CD4-positive, alpha-beta T cell treated with Interferon alpha-2 for 1 hour (primary cell): ENCODE measurements at regions not wholly inside any gene's neighbourhood (a gene's known extent, or its start where the extent isn't known, plus 50 kb on each side); places are given as distances from the start of the nearest gene placed in this dataset.

Experiments used
- DNase-seq, 2 donors: peaks; one replicate each; pipeline ENCODE4 v3.0.0-alpha.2; 2020 to 2022

DNA sequence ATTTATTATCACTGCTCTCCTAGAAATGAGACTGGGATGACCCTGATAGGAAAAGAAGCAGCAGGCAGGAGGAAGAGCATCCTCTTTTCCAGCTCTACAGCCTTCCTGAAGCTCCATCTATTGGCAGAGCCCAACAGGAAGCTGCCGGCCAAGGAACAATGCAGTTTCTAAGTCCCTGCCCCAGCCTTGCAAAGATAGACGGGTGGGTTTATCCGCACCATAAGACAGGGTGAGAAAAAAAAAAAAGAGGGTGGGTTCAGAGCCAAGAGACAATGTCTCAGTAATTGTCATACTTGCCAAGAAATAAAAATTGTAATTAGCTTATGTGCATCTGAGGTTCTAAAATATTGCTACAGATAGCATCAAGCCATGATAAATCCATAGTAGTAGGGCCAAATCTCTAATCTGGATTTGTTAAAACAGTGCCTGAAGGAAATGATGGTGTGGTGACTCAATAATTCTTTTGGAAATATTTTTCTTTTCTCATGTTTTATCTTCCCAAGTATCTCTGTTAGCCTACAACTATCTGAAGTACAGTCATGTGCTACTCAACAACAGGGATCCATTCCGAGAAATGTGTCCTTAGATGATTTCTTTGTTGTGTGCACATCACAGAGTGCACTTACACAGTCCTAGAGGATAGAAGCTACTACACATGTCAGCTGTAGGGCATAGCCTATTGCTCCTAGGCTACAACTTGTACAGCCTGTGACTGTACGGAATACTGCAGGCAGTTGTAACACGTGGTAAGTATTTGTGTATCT is 242.9 kb upstream of the CXCL12 start:
- no peak for DNase-seq

DNA sequence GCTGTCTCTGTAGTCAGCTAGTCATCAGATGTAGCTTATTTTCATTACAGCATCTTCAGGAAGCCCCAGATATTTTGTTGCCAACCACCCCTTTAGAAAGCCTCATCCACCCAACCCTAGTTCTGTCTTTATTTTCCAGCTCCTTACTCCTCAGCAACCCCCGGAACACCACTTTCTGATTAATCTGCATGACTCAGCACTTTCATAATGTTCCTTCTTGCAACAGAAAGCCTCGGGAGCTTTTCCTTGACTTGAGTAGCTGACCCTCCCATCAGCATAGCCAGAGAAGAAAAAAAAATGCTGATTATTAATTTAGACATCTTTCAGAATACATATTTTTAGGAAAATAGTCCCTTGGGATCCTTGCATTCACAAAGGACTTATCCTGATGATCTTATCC is 244.0 kb upstream of the CXCL12 start:
- no peak for DNase-seq

- DNase-seq: no peak
These were observed 250.3 kb upstream of the CXCL12 start for GRCh38 chr10:44635176-44635575.

GRCh38 chr10:44636625-44637024 is 251.7 kb upstream of the CXCL12 start:
- no peak for DNase-seq

DNA sequence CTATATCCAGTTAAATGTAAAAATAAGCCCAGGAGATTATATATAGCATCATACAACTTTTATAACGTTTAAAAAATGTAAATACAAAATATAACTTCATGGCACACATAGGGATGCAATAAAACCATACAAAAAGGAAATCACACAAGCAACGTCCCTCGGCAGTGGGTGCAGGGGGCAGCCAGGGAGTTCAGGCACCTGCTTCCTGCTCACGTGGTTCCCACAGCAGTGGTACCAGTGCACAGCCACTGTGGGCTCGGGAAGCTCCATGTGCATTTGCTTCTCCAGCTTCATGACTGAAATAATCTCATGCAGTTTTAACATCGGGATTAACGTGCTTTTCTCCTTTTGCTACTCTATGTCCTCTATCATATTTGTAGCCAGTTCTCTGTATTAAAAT is 255.5 kb upstream of the CXCL12 start:
- DNase-seq: no peak

DNA sequence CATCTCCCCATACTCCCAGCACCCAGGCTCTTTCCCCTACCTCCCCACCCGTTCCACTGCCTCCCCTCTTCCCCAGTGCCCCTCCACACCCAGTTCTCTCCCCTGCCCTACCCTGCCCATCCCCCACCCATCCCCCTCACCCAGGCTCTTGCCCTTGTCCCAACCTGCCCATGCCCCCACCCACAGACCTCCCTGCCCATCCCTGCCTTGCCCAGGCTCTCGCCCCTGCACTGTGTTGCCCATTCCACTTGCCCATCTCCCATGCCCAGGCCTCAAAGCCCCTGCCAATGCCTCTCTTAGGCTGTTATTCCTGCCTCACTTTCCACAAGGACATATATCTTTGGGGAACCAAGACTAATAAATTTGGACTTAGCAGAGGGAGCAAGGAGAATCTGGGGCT is 262.6 kb upstream of the CXCL12 start:
- DNase-seq: no peak

- DNase-seq: no peak
These were observed 263.1 kb upstream of the CXCL12 start for GRCh38 chr10:44647877-44648542.

- no peak for DNase-seq
These were observed 260.2 kb upstream of the TMEM72 start for GRCh38 chr10:44650691-44651661.

GRCh38 chr10:44651834-44652233 is 259.3 kb upstream of the TMEM72 start:
- DNase-seq: no peak

DNA sequence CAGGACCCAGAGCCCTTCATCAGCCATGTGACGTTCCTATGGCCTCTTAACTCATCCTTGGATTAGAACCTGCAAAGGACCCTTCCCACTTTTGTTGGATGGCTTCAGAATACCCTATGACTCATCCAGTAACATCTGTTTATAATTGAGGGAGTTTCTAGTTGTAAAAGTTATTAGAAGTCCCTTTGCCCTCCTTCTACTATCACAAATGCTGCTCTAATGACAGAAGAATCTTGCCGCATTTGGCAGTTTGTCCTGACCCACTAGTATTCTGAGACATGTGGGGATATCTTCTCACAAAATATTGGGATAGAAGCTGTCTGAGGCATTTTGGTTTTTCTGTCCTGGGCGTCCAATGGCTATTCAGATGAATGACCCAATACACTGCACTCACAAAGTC is 251.8 kb upstream of the TMEM72 start:
- DNase-seq: no peak

GRCh38 chr10:44660271-44660670 is 250.9 kb upstream of the TMEM72 start:
- no peak for DNase-seq

DNA sequence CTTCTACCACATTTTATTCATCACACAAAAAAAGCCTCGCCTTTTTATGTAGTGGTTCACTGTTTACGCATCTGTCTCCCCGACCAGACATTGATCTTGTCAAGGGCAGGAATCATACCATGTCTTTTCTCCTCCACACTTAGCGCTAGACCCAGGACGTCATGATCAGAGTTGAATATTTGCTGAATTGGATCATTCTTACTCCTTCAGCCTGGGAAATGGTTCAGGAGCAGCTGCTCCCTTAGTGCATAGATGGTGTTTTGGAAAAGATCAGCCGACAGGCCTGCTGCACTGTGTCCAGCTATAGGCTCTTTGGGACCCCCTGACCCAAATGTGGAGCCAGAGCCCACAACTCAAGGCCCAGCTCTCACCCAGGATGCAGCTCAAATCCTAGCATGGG is 249.1 kb upstream of the TMEM72 start:
- DNase-seq: no peak

DNA sequence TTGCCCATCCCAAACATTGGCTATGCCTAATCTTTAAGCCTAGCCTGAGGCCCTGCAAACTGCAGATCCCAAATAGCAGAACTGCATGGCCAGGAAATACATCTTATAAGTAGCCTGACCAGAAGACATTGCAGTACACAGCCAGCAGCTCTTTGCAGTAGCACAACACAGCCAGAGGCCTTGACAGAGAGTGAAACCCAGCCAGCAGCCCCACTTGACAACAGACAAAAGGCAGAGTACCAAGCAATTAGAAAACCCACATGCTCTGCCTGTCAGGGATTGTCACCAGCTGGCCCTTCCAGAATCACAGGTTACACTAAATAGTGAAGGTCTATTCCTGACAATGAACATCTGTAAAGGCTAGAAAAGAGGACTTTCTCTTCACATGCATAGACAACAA is 242.8 kb upstream of the TMEM72 start:
- no peak for DNase-seq

GRCh38 chr10:44671319-44671718 is 239.8 kb upstream of the TMEM72 start:
- DNase-seq: no peak

DNA sequence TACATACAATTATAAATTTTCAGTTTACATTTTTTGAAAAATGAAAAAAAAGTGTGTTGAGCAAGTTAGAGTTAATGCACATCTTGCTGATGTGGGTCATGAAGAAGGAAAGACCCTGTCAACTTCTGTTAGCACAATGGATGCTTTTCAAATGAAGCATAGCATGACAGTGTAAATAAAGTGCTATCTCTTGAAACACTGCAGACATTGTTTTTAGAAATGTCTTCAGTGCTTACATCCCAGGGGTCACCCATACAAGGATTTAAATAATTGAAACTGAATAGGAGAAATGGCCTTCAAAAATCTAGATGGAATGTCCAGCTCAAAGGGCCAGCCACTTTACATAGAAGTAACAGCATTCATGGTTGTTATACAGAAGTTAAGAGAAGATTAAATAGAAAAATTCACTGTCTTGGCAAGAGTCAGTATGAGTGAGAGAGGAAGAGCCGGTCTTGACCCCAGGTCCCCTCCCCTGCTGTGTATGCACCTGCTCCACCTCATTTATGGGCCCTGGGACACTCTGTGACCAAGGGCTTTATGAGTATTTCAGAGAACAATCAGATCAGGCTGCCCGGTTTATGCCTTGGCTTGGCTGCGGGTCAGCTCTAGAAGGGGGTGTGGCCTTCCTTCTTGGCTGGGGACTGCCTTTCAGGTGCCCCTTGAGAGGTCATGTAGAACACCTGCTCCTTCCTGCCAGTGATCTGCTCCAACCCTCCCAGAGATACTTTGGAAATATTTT is 237.7 kb upstream of the TMEM72 start:
- DNase-seq: no peak

DNA sequence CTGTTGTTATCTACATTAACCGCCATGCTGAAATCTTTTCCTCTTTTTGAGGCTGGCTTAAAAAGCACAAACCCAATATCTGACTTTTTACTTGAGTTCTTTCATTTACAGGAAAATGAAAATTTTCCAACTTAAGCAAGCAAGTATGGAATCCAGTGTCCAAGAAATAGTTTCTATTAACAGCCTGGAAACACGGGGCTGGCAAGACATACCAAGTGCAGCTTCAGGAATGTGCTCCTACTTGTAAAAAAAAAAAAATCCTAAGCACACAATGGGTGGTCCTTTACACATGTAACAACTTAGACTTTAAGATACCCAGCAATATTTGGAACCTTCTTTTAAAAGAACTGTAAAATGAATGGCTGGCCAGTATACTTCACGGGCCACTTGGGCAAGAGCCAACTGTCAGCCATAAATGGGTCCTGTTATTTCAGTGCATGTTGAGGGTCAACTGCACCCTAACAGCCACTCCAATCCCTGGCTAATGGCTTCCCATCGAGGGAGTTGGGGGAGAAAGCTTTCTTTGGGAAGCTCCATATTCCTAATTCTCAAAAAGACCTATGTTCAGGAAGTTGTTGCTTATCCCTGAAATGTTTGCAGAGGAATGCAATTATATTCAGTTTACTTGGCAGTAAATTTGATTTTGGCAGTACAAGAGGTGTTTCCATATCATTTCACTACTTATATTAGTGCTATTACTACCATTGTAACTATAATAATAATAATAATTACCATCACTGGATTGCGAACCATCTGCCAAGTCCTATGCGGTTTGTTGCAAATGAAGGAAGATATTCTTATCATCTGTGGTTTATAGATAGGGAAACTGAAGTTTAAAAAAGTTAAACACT is 236.4 kb upstream of the TMEM72 start:
- no peak for DNase-seq

DNA sequence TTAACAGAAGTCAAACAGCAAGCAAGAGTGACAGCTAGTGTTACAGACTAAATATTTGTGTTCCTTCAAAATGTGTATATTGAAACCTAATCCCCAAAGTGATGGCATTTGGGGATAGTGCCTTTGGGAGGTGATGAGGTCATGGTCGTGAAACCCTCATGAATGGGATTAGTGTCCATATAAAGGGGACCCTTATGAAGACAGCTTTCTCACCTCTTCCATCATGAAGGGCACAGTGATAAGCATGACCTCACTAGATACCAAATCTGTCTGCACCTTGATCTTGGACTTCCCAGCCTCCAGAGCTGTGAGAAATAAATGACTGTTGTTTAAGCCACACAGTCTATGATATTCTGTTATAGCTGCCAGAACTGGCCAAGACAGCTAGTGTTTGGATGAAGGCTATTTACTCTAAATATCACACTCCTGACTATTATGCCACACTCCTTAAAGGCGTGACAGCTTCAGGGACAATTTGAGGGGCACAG is 235.7 kb upstream of the TMEM72 start:
- DNase-seq: no peak

GRCh38 chr10:44680764-44681163 is 230.4 kb upstream of the TMEM72 start:
- DNase-seq: no peak

- no peak for DNase-seq
These were observed 228.6 kb upstream of the TMEM72 start for GRCh38 chr10:44682507-44682906.

DNA sequence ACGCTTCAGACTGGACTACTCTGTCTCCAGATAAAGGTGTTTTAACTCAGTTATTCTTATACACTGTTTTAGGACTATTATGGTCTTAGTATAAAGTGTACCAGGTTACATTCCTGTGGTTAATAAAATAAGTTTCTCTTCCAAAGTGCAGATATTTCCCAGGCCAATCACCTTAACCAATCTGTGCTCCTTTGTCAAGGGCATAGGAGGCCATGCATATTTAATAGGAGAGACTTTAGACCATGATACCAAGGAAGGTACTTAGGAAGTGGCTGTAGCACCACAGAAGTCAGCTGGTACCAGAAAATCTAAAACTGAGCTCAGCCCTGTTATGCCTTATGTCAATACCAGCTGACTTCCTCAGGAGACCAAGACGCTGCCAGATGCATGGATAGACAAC is 226.5 kb upstream of the TMEM72 start:
- no peak for DNase-seq

DNA sequence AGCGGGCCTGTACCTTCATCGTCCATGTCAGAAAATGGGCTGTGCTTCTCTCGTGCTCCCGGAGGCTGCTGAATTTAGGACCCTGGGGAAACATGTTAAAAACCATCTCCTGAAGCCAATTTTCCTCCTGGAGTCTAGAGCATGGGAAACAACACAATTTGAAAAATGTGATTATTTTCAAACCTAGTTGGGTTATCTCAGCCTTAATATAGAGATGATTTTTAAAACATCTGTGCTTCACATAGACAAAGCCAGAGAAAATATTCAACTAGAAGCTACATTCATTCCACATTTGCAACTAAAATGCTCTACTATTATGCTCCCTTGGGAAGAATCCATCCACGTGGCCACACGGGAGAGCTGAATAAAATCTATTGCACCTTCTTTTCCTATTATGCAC is 225.9 kb upstream of the TMEM72 start:
- DNase-seq: no peak

- DNase-seq: no peak
These were observed 225.4 kb upstream of the TMEM72 start for GRCh38 chr10:44685747-44686146.
